GM12873 (cell line): ENCODE measurements at regions not wholly inside any gene's neighbourhood (a gene's known extent, or its start where the extent isn't known, plus 50 kb on each side); places are given as distances from the start of the nearest gene placed in this dataset.

ENCODE experiments used
- TF ChIP-seq, protein P1 (sequence below): IDR thresholded peaks from 2 replicates; pipeline ENCODE4 v1.5.1; 2012; ENCODE audit warnings: low read depth, mild to moderate bottlenecking, moderate library complexity, low read length, control low read depth; ENCODE audit not compliant: insufficient read depth; ENCODE audit errors: missing control alignments

DNA sequence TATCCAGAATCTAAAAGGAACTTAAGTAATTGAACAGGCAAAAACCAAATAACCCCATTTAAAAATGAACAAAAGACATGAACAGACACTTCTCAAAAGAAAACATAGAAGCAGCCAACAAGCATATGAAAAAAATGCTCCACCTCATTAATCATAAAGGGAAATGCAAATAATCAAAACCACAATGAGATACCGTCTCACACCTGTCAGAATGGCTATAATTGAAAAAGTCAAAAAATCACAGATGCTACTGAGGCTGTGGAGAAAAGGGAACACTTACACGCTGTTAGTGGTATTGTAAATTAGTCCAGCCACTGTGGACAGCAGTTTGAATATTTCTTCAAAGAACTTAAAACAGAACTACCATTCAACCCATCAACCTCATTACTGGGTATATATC is 220.7 kb downstream of the MEX3B start:
- TF ChIP-seq, protein P1, sequence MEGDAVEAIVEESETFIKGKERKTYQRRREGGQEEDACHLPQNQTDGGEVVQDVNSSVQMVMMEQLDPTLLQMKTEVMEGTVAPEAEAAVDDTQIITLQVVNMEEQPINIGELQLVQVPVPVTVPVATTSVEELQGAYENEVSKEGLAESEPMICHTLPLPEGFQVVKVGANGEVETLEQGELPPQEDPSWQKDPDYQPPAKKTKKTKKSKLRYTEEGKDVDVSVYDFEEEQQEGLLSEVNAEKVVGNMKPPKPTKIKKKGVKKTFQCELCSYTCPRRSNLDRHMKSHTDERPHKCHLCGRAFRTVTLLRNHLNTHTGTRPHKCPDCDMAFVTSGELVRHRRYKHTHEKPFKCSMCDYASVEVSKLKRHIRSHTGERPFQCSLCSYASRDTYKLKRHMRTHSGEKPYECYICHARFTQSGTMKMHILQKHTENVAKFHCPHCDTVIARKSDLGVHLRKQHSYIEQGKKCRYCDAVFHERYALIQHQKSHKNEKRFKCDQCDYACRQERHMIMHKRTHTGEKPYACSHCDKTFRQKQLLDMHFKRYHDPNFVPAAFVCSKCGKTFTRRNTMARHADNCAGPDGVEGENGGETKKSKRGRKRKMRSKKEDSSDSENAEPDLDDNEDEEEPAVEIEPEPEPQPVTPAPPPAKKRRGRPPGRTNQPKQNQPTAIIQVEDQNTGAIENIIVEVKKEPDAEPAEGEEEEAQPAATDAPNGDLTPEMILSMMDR = no peak

DNA sequence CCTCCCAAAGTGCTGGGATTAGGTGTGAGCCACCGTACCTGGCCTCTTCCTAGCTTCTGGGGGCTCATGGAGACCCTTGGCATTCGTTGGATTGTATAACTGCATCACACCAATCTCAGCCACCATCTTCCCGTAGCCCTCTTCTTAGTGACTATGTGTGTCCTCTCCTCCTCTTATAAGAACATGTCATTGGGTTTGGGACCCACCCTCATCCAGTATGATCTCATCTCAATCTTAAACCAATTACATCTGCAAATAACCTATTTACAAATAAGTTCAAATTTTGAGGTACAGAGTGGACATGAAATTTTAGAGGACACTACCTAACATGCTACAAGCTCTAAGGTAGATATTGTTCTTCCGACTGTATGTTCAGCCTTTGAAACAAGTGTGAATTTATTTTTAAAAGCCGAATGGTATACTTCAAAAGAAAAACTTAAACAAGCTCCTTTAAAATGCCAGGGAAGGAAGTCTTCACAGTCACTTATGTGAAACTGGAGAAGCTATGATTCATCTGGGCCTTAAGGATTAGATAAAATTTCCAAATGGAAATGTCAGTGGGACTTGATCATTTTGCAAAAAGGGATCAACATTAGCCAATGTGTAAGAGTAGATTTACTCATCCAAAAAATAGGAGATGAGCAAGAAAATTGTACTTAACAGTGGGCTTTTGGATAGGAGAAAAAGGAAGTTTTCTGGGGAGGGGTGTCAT is 225.7 kb downstream of the MEX3B start:
- TF ChIP-seq, protein P1 = no peak

DNA sequence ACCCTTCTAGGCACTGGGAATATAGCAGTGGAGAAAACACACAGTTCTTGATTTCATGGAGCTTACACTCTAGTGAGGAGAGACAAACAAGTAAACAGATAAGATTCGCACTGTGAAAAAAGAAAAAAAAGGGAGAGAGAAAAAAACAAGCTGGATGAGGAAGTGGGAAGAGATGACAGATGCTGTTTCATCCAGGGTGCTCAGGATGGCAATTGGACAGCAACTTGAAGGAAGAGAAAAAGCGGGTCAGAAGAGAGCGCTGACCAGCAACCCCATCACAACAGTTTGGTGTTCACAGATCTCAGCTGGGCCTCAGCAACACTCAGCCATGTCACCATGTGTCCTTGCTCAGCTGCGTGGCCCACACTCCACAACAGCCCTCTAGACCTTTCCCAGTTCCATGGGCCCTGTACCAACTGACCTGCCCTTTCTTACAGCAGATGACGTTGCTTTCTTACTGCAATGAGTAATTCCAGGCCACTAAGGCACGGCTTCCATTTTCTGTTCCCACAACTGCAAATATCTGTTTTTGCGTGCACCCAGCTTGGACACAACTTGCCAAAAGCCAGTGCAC is 230.8 kb downstream of the MEX3B start:
- TF ChIP-seq, protein P1 = no peak

DNA sequence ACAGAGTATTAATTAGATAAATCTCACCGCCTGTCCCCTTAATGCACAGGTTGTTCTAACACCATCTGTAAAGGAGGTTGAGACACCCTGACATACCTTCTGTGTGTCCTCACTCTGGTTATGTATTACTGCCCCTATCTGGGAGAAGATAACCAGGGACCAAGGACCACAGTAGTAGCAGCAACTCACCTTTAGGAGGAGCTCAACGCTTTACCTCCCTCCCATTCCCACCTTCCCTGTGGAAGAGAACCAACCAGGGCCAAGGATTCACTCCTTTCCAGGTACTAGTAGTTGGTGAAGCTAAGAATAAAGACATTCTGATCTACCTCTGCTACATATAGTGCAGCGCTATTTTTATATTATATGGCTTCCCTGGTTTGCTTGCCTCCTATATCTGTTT is 232.6 kb downstream of the MEX3B start:
- TF ChIP-seq, protein P1 = peak; percentile 28

DNA sequence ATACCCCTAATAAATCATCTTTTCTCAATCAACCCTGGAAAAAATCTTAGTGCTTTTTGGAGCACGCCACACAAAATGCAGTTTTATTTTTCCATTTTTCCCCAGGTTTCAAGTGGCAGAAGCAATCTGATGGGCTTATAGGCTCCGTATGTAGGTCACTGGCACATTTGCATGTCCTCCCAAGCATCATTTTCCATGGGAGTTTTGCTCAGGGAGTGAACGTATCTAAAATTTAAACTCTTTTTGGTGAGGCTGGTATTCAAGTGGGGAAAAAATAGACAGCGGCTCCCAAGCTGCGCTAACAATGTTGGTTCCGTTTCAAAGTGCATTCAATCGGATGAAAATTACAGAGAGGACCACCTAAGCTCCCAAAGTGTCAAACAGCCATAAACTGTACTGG is 233.4 kb downstream of the MEX3B start:
- TF ChIP-seq, protein P1 = no peak

DNA sequence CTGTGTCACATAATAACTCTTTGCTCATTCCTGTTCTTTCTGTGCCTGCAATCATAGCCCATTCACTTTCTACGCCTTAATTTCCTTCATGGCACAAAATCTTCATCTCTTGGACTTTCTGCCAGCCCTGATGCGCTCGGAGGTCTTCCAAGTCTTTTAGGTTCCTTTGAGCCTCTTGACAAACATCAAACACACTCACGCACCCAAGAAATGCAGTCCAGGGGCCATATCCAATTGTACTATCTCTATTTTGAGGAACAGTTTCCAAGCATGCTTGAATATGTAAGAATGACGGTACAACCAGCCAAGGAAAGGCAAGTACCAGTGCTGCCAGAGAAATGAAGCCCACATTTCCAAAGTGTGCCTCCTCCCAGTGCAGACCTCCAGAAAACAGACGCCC is 234.1 kb downstream of the MEX3B start:
- TF ChIP-seq, protein P1 = no peak

DNA sequence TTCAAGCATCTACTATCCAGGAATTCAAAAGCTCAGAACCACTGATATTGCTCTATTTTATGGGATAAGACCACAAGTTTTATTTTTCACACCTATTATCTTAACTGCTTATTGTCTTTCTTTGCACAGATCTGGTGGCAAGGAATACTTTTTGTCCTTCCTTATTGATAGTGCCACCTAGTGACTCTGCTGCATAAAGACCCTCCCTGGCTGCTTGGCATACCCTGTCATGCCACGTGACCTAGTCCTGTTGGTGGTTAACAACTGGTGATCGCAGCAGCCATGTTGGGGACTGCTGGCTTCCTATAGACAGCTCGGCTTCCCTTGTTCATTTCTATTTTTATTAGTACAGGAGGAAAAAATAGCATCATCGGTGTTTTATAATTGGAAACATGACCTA is 236.3 kb downstream of the MEX3B start:
- TF ChIP-seq, protein P1 = peak; percentile 27
